HEK293T (cell line): ENCODE measurements at regions not wholly inside any gene's neighbourhood (a gene's known extent, or its start where the extent isn't known, plus 50 kb on each side); places are given as distances from the start of the nearest gene placed in this dataset.

Experiments
- CTCF ChIA-PET: fragments of 350-600 bp; formaldehyde crosslinking; extraction: SDS; loops from one replicate; lab custom pipeline; 2021; ENCODE audit warnings: antibody characterized with exemption, inconsistent platforms; lab: Yijun Ruan, JAX
- POLR2A ChIA-PET: fragments of 350-600 bp; formaldehyde crosslinking; extraction: SDS; loops from one replicate; lab custom pipeline; 2020; ENCODE audit warnings: antibody characterized with exemption, inconsistent platforms; lab: Yijun Ruan, JAX
- DNase-seq: peaks from one replicate; pipeline ENCODE4 v3.0.0; 2012; ENCODE audit warnings: mixed read lengths; ENCODE audit errors: extremely low spot score
- ARNT ChIP-seq: fragments of 450-650 bp; IDR thresholded peaks from 2 replicates; pipeline ENCODE4 v1.6.1; 2017; ENCODE audit warnings: mild to moderate bottlenecking
- BHLHE40 ChIP-seq: fragments of 450-650 bp; IDR thresholded peaks from 2 replicates; pipeline ENCODE4 v1.6.1; 2016; ENCODE audit warnings: mild to moderate bottlenecking, moderate library complexity, borderline replicate concordance
- CTBP1 ChIP-seq: fragments of 450-650 bp; IDR thresholded peaks from 2 replicates; pipeline ENCODE4 v1.6.1; 2016; ENCODE audit warnings: borderline replicate concordance
- ELF4 ChIP-seq: fragments of 450-650 bp; IDR thresholded peaks from 2 replicates; pipeline ENCODE4 v1.6.1; 2017; ENCODE audit warnings: antibody characterized with exemption
- FOXA1 ChIP-seq: fragments of 450-650 bp; IDR thresholded peaks from 2 replicates; pipeline ENCODE4 v1.6.1; 2016; ENCODE audit warnings: mild to moderate bottlenecking
- FOXK2 ChIP-seq: fragments of 450-650 bp; IDR thresholded peaks from 2 replicates; pipeline ENCODE4 v1.6.1; 2016; ENCODE audit warnings: mild to moderate bottlenecking
- FOXM1 ChIP-seq: fragments of 450-650 bp; IDR thresholded peaks from 2 replicates; pipeline ENCODE4 v1.6.1; 2017; ENCODE audit warnings: mild to moderate bottlenecking, borderline replicate concordance
- HDGF ChIP-seq: fragments of 450-650 bp; IDR thresholded peaks from 2 replicates; pipeline ENCODE4 v1.6.1; 2017; ENCODE audit warnings: antibody characterized with exemption, borderline replicate concordance
- L3MBTL2 ChIP-seq: fragments of 450-650 bp; conservative IDR thresholded peaks from 2 replicates; pipeline ENCODE4 v1.6.1; 2016; ENCODE audit warnings: mild to moderate bottlenecking
- LEF1 ChIP-seq: fragments of 450-650 bp; IDR thresholded peaks from 2 replicates; pipeline ENCODE4 v1.6.1; 2017; ENCODE audit warnings: mild to moderate bottlenecking, borderline replicate concordance
- NFRKB ChIP-seq: fragments of 450-650 bp; IDR thresholded peaks from 2 replicates; pipeline ENCODE4 v1.6.1; 2016; ENCODE audit warnings: mild to moderate bottlenecking, moderate library complexity
- SP1 ChIP-seq: fragments of 450-650 bp; IDR thresholded peaks from 2 replicates; pipeline ENCODE4 v1.6.1; 2017
- SUZ12 ChIP-seq: fragments of 450-650 bp; IDR thresholded peaks from 2 replicates; pipeline ENCODE4 v1.6.1; 2016; ENCODE audit warnings: mild to moderate bottlenecking
- TARDBP ChIP-seq: fragments of 450-650 bp; IDR thresholded peaks from 2 replicates; pipeline ENCODE4 v1.6.1; 2016
- ZNF384 ChIP-seq: fragments of 450-650 bp; IDR thresholded peaks from 2 replicates; pipeline ENCODE4 v1.6.1; 2016
- TF ChIP-seq, protein P1 (sequence below): fragments of 450-650 bp; IDR thresholded peaks from 2 replicates; pipeline ENCODE4 v1.6.1; 2016

DNA sequence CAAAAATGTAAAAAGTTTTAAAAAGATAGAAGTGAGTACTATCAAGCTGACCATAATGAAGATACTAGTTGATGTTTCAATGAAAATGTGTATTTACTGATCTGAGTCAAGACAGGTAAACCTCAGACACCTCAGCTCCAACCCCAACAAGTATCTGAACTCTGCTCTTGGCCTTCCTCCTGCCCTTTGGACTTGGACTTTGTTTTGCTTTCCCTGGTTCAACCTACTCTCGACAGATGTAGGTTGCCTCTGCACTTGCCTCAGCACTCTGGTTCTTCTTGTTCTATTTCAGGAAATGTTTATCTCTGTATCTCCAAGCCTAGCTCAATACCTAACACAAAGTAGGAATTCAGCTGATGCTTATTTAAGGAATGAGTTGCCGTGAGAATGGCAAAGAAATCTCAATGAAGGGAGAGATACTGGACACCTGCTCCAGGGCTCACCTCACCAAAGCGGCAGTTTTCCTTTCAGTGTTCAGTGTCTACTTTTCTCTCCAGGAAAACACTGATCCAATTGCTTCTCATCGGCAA lies 248.8 kb upstream of the CTAGE1 start:
- ChIA-PET POLR2A (no interaction called here), CTCF (no interaction called here)
- DNase-seq, result no peak
- TF ChIP-seq NFRKB, result no peak
- no peak for TF ChIP-seq LEF1
- TF ChIP-seq SUZ12, result no peak
- no peak for TF ChIP-seq ARNT
- TF ChIP-seq FOXK2, result no peak
- TF ChIP-seq TARDBP, result no peak
- TF ChIP-seq FOXA1, result no peak
- no peak for TF ChIP-seq SP1

DNA sequence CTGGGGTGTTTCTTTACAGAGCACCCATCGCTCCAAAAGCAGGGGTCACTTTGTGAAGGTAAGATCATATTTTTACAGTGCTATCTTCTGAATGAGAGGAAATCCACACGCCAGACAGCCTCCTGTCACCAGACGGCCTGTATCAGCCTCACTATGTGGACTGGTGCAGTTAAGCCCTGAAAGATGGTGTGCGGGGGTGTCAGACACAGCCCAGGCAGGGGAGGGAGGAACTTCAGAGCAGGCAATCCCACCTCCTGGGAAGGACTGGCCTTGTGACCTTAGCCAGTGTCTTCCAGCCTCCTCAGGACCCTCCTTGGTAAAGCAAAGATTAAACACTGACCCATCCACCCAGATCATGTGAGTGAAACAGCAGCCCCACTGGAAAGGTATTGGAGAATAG lies 249.4 kb upstream of the CTAGE1 start:
- TF ChIP-seq FOXM1, result no peak
- TF ChIP-seq L3MBTL2, result no peak
- no peak for TF ChIP-seq ZNF384
- no peak for TF ChIP-seq BHLHE40
- TF ChIP-seq HDGF, result no peak
- TF ChIP-seq LEF1, result no peak
- TF ChIP-seq SP1, result no peak
- TF ChIP-seq SUZ12, result no peak
- TF ChIP-seq, protein P1, sequence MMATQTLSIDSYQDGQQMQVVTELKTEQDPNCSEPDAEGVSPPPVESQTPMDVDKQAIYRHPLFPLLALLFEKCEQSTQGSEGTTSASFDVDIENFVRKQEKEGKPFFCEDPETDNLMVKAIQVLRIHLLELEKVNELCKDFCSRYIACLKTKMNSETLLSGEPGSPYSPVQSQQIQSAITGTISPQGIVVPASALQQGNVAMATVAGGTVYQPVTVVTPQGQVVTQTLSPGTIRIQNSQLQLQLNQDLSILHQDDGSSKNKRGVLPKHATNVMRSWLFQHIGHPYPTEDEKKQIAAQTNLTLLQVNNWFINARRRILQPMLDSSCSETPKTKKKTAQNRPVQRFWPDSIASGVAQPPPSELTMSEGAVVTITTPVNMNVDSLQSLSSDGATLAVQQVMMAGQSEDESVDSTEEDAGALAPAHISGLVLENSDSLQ, result no peak
- no peak for TF ChIP-seq NFRKB
- TF ChIP-seq TARDBP, result no peak
- TF ChIP-seq CTBP1, result no peak
- CTCF ChIA-PET, result no interaction called here
- DNase-seq, result no peak
- POLR2A ChIA-PET, result no interaction called here

DNA sequence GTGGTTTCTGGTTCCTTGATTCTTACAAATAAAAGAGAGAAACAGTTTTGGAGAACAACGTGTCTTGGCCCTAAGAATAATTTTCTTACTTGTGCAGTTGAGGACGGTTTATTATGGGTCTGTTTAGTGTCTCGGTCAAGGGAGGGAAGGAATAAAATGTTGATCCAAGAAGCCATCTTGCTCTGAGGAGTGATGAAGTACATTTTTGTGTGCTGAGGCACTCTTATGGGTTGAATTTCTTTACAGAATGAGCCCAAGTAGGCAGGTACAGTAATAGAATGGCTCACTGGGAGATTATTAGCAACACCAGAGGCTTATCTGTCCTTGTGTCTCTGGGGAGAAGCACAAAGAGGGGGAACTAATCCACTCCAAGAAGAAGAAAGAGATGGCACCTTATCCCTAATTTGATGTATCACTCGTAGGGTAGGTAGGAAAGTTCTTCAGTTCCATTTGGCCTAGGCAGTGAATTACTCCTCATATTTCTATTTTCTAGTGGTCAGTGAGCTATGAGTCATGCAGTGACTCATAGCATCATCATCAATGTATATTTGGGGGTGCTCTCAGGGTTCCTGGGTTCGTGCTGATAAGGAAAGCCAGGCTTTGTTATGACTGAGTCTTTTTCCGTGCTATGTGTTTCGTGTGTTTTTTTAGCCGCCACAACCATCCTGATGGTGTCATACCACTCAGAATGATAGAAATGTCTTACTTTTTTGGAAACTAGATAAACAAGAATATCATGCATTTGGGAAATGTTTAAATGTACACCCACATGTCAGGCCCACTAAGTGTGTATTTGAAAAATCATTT lies 250.1 kb upstream of the CTAGE1 start:
- DNase-seq, result no peak
- ChIA-PET CTCF (no interaction called here), POLR2A (no interaction called here)
- TF ChIP-seq SUZ12 (no peak), L3MBTL2 (no peak), FOXK2 (no peak), ARNT (no peak)
- TF ChIP-seq, protein P1, result no peak

DNA sequence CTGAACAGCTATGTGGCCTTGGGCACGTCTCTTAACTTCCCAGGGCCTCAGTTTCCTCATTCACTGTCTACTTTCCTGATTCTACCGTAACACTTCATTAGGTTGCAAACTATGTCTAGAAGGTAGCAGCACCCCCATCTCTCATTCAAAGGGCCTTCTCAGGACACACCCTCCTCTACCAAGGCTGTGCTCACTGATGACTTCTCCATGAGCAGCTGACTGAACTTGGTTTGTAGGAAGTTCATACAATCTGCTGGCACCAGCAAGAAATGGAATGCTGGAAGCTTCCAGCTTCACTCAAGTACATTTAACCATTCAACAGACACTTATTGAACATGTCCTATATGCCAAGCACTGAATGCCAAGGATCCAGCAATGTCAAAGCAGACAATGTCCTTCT lies 250.8 kb upstream of the CTAGE1 start:
- no peak for TF ChIP-seq FOXM1
- no peak for TF ChIP-seq FOXK2
- no peak for TF ChIP-seq SP1
- ChIA-PET CTCF (no interaction called here), POLR2A (no interaction called here)
- no peak for DNase-seq

DNA sequence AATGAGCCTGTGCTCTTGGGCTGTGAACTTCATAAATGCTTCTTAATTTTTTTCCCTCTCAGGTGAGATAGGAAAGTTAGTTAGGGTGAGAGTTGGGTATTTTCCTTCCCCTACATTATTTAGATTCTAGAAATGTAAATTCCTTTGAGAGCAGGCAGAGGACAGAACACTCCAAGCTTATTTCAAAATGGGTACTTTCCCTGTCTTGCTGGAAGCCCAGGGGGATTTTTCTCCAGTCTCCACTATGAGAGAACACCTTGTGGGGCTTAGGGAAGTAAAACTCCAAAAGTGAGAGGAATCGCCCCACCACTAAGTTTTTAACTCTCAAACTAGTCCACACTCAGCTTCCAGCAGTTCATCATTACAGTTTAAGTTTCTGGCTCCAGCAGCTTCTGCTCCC lies 253.2 kb upstream of the CTAGE1 start:
- TF ChIP-seq SP1, result no peak
- TF ChIP-seq, protein P1, result no peak
- no peak for TF ChIP-seq ELF4
- no peak for TF ChIP-seq CTBP1
- no peak for TF ChIP-seq LEF1
- TF ChIP-seq HDGF, result no peak
- TF ChIP-seq BHLHE40, result no peak
- no peak for TF ChIP-seq SUZ12
- TF ChIP-seq NFRKB, result no peak
- no peak for TF ChIP-seq TARDBP
- TF ChIP-seq ARNT, result no peak
- no peak for TF ChIP-seq FOXA1
- no peak for TF ChIP-seq L3MBTL2
- TF ChIP-seq FOXK2, result no peak
- TF ChIP-seq ZNF384, result no peak
- TF ChIP-seq FOXM1, result no peak
- POLR2A ChIA-PET, result no interaction called here
- CTCF ChIA-PET, result no interaction called here
- DNase-seq, result no peak

DNA sequence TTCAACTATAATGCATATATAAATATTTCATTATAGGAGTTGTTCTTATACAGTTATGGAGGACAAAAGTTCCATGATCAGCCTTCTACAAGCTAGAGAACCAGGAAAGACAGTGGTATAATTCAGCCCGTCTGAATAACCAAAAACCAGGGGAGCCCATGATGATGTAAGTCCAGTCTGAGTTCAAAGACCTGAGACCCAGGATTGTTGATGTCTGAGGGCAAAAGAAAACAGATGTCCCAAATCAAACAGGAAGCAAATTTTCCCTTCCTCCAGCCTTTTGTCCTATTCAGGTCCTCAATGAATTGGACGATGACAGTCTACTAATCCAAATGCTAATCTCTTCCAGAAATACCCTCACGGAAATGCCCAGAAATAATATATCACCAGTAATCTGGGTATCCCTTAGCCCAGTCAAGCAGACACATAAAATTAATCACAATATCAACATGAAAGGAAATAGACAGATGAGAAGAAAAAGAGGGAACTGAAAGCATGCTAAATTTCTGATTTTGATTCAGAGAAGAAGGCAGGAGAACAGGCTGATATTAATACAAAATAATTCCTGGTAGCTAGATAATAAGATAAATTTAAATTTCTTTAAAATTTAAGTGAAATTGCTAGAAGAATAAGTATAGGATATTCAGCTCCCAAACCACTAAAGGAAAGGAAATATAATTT lies 255.6 kb upstream of the CTAGE1 start:
- ChIA-PET POLR2A (no interaction called here), CTCF (interaction anchor here (0.6 kb wide), 1 partner anchor 27 kb away, joined by 3 read pairs; no protein-coding TSS in a partner anchor)
- DNase-seq, result no peak
- TF ChIP-seq CTBP1 (no peak), ZNF384 (no peak), L3MBTL2 (no peak), TARDBP (no peak), SUZ12 (no peak), FOXA1 (no peak), NFRKB (no peak), HDGF (no peak), LEF1 (no peak), BHLHE40 (no peak), SP1 (no peak), ARNT (no peak), FOXK2 (no peak), FOXM1 (no peak), ELF4 (no peak)
- TF ChIP-seq, protein P1, result no peak
